ENCODE measurements at regions not wholly inside any gene's neighbourhood (a gene's known extent, or its start where the extent isn't known, plus 50 kb on each side); places are given as distances from the start of the nearest gene placed in this dataset.

- no peak for TF ChIP-seq CTCF (IDR thresholded peaks at IDR 0.05; ENCODE audit: low read depth, low read length)
- no peak for DNase-seq (ENCODE audit: extremely low read depth, low read depth)
Observed at GRCh38 chr2:11044201-11044600, 111.1 kb upstream of the SLC66A3 start.

- DNase-seq (ENCODE audit: extremely low read depth, low read depth) = no peak
- no peak for TF ChIP-seq CTCF (IDR thresholded peaks at IDR 0.05; ENCODE audit: low read depth, low read length)
Observed at GRCh38 chr2:11045294-11045693, 110.0 kb upstream of the SLC66A3 start.

- DNase-seq (ENCODE audit: extremely low read depth, low read depth) = no peak
- TF ChIP-seq CTCF (IDR thresholded peaks at IDR 0.05; ENCODE audit: low read depth, low read length) = no peak
Observed at GRCh38 chr2:11048335-11049008, 106.8 kb upstream of the SLC66A3 start.

GRCh38 chr2:11050565-11050964 is 104.7 kb upstream of the SLC66A3 start:
- DNase-seq (ENCODE audit: extremely low read depth, low read depth) = no peak
- TF ChIP-seq CTCF (IDR thresholded peaks at IDR 0.05; ENCODE audit: low read depth, low read length) = no peak

- no peak for TF ChIP-seq CTCF (IDR thresholded peaks at IDR 0.05; ENCODE audit: low read depth, low read length)
- no peak for DNase-seq (ENCODE audit: extremely low read depth, low read depth)
Observed at GRCh38 chr2:11051280-11051679, 104.0 kb upstream of the SLC66A3 start.

GRCh38 chr2:11053546-11053945 is 101.7 kb upstream of the SLC66A3 start:
- no peak for DNase-seq (ENCODE audit: extremely low read depth, low read depth)
- TF ChIP-seq CTCF (IDR thresholded peaks at IDR 0.05; ENCODE audit: low read depth, low read length) = no peak

GRCh38 chr2:11054783-11055678 is 100.2 kb upstream of the SLC66A3 start:
- DNase-seq (ENCODE audit: extremely low read depth, low read depth) = no peak
- no peak for TF ChIP-seq CTCF (IDR thresholded peaks at IDR 0.05; ENCODE audit: low read depth, low read length)
